Umbilical cord (tissue), 1 donor: ENCODE measurements at regions not wholly inside any gene's neighbourhood (a gene's known extent, or its start where the extent isn't known, plus 50 kb on each side); places are given as distances from the start of the nearest gene placed in this dataset.
"Not testable (repeated sequence)": the region's sequence is repeated elsewhere in the genome, so short reads cannot be mapped to it uniquely, and the experiment has no call there.

ENCODE experiments used
- DNase-seq: peaks from one replicate; pipeline ENCODE4 v3.0.0-alpha.2; 2015; ENCODE audit warnings: low spot score

GRCh38 chr10:64113792-64114191 lies 592.6 kb downstream of the REEP3 start:
- DNase-seq: no peak

- DNase-seq: no peak
These were observed 594.3 kb downstream of the REEP3 start for GRCh38 chr10:64115471-64115870.

- DNase-seq: peak; percentile 10
These were observed 594.9 kb downstream of the REEP3 start for GRCh38 chr10:64115908-64116643.

- DNase-seq: no peak
These were observed 595.5 kb downstream of the REEP3 start for GRCh38 chr10:64116707-64117106.

GRCh38 chr10:64118736-64119135 lies 597.5 kb downstream of the REEP3 start:
- DNase-seq: no peak

- not testable (repeated sequence) for DNase-seq
These were observed 599.2 kb downstream of the REEP3 start for GRCh38 chr10:64120301-64120980.

GRCh38 chr10:64130152-64130551 lies 609.0 kb downstream of the REEP3 start:
- no peak for DNase-seq

GRCh38 chr10:64134676-64135075 lies 613.5 kb downstream of the REEP3 start:
- no peak for DNase-seq

- DNase-seq: no peak
These were observed 621.2 kb downstream of the REEP3 start for GRCh38 chr10:64142395-64142794.

GRCh38 chr10:64148607-64149006 lies 627.4 kb downstream of the REEP3 start:
- no peak for DNase-seq

- no peak for DNase-seq
These were observed 635.0 kb downstream of the REEP3 start for GRCh38 chr10:64156166-64156565.

- no peak for DNase-seq
These were observed 637.4 kb downstream of the REEP3 start for GRCh38 chr10:64158551-64158950.

GRCh38 chr10:64159910-64160872 lies 639.0 kb downstream of the REEP3 start:
- no peak for DNase-seq

GRCh38 chr10:64170791-64171190 lies 649.6 kb downstream of the REEP3 start:
- no peak for DNase-seq

- DNase-seq: no peak
These were observed 652.6 kb downstream of the REEP3 start for GRCh38 chr10:64173826-64174225.

- no peak for DNase-seq
These were observed 653.6 kb downstream of the REEP3 start for GRCh38 chr10:64174666-64175255.

GRCh38 chr10:64175271-64175962 lies 654.2 kb downstream of the REEP3 start:
- no peak for DNase-seq

GRCh38 chr10:64182671-64183070 lies 661.5 kb downstream of the REEP3 start:
- DNase-seq: no peak

- no peak for DNase-seq
These were observed 670.1 kb downstream of the REEP3 start for GRCh38 chr10:64191286-64191685.

GRCh38 chr10:64196638-64197315 lies 675.6 kb downstream of the REEP3 start:
- DNase-seq: no peak

GRCh38 chr10:64201936-64202335 lies 680.7 kb downstream of the REEP3 start:
- DNase-seq: no peak
